Dermis blood vessel endothelial cell (primary cell): ENCODE measurements at regions not wholly inside any gene's neighbourhood (a gene's known extent, or its start where the extent isn't known, plus 50 kb on each side); places are given as distances from the start of the nearest gene placed in this dataset.
"Not testable (repeated sequence)": the region's sequence is repeated elsewhere in the genome, so short reads cannot be mapped to it uniquely, and the experiment has no call there.

ENCODE experiments used
- DNase-seq: peaks from one replicate; pipeline ENCODE4 v3.0.0; 2010

DNA sequence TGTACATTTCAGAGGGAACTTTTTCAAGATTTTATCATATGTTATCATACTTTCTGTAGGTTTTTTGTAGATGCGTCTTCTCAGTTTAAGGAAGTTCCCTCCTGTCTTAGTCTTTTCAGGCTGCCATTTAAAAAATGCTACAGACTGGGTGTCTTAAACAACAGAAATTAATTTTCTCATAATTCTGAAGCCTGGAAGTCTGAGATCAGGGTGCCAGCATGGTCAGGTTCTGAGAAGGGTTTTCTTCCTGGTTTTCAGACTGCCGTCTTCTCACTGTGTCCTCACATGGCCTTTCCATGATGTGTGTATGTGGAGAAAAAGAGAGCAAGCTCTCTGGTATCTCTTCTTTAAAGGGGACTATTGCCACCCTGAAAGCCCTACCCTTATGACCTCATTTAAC, 189.9 kb upstream of the SOX2 start:
- DNase-seq: no peak

DNA sequence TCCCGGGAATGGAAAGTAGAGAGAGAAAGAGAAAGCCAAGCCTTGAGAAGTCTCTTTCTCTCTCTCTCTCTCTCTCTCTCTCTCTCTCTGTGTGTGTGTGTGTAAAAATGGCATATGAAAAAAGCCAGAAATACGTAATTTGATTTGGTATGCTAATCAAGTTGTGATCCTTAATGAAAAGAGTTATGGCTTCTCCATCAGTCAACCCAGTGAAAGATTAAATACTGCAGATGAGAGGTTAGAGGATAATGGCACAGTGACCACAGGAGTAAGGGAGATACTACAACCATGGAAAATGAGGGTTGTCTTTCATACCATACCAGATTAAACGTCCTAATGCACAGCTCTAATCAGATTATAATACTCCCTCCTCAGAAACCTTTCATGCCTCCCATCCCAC, 193.5 kb upstream of the SOX2 start:
- no peak for DNase-seq

DNA sequence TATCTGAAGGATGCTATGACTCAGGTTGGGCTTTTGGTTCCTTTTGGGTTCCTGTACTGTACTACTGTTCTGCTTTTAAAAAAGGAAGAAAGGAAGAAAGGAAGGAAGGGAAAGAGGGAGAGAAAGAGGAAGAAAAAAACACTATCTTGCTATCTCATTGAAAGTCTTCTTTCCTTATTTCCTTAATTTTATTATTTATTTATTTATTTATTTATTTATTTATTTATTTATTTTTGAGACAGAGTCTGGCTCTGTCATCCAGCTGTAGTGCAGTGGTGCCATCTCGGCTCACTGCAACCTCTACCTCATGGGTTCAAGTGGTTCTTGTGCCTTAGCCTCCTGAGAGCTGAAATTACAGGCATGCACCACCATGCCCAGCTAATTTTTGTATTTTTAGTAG, 198.9 kb upstream of the SOX2 start:
- no peak for DNase-seq

DNA sequence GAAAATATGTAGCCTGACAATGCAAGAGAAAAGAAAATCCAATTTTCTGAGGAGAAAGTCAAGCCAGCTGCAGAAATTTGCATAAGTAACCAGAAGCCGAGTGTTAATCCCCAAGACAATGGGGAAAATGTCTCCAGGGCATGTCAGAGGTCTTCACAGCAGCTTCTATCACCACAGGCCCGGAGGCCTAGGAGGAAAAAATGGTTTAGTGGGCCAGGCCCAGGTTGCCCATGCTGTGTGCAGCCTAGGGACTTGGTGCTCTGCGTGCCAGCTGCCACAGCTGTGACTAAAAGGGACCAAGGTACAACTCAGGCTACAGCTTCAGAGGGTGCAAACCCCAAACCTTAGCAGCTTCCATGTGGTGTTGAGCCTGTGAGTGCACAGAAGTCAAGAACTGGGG, 201.2 kb upstream of the SOX2 start:
- DNase-seq: no peak

DNA sequence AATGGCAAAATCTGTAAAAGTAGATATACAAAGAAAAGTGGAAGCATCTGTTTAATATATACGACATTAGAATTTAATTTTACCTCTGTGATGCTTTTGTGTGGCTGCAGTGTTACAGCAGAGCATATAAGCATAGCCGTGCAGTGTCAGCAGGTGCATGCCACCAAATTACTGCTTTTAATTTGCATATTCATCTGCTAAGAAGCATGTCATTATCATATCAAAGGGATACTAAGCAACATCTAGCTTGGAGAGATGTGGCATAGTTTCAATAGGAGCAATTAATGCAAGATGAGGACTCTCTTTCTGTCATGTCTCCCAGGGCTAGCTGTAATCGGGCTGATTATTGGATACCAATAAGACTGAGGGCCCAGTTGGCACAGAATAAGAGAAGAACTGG, 214.4 kb upstream of the SOX2 start:
- DNase-seq: no peak

DNA sequence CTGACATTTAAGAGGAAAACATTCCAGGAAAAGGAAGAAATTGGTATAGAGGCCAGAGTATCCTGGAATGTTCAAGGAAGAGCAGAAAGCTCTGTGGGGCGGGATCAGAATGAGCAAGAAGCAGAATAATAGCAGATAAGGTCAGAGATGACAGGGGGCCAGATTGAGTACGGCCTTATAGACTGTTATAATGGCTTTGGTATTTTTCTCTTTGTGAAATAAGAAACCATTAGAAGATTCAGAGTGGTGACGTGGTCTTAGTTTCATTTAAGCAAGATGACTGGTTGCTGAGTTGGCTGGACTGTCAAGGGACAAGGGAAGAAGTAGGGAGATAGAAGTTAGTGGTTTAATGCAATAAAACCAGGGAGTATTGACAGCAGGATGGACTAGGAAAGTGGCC, 218.3 kb upstream of the SOX2 start:
- no peak for DNase-seq

DNA sequence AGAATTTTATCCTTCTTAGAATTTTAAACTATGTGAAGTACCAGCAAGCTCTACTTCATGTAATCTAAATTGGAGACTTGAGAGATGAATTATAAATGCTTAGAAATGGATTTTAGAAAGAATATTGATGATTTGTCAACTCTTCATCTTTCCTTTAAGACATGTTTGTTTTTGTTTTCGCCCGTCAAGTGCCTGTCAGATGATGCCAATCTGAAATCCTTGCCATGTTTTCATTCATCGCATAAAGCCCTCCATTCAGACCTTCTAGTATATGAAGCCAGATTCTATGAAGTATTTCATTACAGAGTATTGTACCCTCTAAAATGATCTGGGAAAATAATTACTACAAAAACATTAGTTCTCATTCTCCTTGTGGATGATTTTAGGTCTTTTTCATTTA, 223.2 kb upstream of the SOX2 start:
- DNase-seq: no peak

DNA sequence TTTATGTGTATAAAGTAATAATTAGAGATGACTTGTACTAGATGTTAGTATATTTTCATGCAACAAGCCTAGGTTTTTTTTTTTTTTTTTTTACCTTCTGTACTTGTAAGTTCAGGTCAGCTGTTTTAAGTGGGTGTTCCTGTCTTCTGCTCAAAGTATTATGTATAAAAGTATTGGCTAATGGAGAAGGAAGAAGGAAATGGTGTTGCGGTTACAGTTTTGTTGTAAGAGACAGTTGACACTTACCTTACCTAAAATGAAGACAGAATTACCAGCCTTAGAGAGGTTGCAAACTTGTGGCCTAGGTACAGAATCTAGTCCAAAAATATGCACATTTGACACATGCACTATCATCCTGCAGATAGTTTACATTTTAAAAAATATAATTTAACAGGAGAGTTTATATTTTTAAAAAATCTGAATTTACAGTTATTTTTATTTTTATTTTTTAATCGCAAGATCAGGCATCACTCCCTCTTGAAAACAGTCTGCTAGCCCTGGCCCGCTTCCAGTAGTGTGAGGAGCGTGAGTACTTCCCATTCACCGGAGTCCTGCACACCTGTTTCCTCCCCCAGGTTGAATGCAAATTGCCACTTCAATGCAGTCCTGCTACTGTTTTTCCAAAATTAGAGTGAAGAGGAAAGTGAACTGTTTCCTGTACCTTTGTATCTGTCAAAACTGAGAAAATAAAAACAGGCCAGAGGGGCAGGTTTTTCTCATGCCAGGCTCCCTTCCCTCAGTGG, 224.3 kb upstream of the SOX2 start:
- DNase-seq: no peak

DNA sequence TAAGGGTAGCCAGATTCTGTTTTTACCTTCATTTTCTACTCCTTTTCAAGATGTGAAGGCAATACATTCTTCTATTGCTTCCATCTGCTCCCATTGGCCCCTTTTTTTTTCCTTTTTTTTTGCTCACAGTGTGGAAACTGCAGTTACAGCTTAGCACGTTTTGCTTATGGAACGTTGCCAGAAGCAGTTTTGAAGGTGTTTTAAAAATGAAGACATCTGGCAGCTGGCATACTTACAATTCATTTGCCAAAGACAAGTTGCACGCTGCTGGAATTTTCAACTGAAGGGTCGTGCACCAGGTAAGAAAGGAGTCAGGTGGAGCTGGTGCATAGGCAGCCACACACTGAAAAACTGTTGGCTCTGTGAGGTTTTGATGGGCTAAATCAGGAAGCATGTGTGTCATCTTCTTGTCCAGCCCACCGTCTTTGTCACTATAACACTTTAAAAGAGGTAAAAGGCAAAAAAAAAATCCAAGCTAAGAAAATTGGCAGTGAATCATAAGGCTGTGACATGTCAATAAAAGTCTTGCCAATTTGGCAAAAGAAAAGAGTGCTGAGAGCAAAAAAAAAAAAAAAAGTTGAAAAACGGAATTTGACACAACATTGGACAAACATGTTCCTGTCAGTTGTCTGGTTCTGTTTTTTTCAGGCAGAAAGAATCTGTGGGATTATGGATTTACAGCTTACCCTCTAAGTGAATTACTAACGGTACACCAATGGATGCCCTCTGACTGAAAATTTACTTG, 225.4 kb upstream of the SOX2 start:
- no peak for DNase-seq

DNA sequence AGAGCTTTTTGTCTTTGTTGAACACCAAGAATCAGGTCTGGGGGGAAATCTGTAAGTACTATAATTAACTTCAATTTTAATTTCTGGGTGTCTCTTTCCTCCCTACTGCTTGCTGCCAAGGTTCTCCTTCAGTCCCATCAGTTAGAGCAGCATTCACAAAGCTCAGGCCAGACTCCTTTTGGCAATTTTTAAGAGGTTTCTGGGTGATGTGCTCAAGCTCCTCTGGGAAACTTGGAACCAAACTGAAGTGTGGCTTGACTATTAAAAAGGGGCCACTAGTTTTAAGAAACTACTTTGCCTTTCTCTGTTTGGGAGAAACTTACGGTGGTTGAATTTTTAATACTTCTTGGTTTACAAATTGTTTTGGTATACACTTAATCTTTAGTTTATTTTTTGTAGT, 227.7 kb upstream of the SOX2 start:
- DNase-seq: no peak

DNA sequence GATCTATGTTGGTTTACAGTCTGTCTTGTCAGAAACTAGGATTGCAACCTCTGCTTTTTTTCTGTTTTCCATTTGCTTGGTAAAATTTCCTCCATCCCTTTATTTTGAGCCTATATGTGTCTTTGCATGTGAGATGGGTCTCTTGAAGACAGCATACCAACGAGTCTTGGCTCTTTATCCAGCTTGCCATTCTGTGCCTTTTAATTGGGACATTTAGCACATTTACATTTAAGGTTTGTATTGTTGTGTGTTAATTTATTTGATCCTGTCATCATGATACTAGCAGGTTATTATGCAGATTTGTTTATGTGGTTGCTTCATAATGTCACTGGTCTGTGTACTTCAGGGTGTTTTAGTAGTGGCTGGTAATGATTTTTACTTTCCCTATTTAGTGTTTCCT, 236.6 kb upstream of the SOX2 start:
- not testable (repeated sequence) for DNase-seq

DNA sequence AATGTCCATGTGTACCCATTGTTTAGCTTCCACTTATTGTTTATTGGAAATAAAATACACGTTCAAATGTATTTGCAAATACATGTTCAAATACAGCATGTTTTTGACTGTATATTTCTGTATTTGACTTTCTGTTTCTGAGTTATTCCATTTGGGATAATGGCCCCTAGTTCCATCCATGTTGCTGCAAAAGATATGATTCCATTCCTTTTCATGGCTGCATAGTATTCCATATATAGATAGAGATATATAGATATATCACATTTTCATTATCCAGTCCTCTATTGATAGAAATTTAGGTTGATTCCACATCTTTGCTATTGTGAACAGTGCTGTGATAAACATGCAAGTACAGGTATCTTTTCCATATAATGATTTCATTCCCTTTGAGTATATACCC, 241.4 kb upstream of the SOX2 start:
- DNase-seq: no peak

DNA sequence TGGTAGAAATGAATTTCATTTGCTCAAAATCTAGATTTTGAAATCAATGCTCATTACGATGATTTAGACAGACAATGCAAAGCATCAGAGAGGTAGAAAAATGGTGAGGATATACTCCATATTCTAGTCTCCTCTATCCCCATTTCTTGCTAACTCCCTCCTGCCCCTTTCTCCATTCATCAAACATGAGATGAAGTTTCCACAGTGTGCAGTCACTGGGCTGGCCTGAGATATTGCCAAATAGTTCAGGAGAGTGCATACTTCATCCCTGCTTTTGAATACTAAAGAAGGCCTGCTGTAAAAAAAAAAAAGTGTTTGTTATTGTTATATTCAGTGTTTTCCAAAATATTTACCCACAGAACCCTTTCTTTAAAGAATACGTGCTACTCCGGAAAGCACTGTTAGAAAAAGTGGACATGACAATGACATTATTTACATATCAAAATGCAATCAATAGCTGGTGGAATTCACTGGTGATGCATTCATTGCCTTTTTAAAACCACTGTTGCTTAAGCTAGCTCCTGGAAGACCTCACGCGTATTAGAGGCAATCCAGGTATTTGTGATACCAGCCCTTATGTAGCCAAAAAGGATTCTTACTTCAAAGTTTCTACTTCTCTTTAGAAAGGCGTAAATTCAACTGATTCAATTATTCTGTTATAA, 247.6 kb upstream of the SOX2 start:
- DNase-seq: no peak

DNA sequence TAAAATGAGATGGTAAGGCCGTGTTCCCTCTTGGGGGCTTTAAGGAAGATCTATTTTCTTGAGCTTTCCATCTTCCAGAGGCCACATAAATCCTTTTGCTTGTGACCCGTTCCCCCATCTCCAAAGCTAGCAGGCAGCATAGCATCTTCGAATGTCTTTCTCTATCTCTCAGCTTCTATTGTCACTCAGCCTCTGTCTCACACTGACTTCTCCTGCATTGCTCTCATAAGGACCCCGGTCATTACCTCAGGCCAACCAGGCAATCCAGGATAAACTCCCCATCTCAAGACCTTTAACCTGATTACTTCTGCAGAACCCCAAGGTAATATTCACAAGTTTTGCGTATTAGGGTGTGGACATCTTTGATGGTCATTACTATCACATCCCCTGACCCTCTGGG, 250.3 kb upstream of the SOX2 start:
- DNase-seq: no peak

DNA sequence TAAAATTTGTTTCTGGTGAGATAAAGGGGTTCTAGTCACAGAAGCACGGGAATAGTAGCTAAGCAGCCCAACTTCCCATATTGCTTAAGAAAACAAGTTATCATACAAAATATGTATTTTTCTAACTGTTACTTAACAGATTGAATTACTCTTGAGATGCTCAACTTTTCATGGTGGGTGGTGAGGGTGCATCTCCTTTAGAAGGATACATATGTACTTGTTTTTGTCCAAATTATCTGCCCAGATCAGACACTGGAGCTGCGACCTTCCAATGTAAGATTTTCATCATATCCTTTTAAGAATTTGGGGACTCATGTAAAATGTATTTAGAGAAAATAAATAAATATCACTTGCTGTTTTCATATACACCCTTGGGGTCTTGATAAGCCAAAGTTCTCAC, 252.2 kb upstream of the SOX2 start:
- no peak for DNase-seq

DNA sequence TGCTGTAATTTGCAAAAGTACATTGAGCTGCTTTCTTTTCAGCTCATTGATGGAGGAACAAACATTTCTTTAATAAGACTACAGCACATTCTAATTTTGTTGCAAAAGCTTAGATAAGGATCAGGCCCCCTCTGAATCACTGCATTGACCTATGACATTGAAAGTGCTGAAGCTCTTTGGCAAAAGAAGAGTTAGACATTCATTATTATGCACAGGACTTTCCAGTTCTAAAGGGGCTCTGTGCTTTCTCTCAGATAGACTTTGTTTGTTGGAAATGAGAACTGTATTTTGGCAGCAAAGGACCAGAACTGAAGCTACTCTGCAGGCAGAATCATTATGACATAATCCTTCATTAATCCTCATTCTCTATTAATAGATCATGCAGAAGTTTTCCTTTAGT, 252.9 kb upstream of the SOX2 start:
- no peak for DNase-seq

DNA sequence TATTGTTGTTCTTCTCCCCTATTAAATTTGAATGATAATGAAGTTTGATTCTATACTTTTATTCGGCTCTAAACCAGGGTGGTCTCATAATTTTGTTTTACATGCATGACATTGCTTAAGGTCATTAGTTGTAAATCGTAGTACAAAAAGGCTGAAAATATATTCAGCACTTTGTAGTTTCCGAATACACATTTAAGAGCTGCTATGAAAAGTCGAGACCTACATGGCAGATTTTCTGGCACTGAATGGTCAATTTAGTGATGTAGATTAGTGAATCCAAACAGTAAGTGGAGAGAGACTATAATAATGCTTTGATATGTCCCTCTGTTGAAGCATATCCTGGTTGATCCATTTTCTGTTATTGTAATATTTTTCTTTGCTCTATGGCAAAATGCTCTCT, 254.0 kb upstream of the SOX2 start:
- DNase-seq: no peak

DNA sequence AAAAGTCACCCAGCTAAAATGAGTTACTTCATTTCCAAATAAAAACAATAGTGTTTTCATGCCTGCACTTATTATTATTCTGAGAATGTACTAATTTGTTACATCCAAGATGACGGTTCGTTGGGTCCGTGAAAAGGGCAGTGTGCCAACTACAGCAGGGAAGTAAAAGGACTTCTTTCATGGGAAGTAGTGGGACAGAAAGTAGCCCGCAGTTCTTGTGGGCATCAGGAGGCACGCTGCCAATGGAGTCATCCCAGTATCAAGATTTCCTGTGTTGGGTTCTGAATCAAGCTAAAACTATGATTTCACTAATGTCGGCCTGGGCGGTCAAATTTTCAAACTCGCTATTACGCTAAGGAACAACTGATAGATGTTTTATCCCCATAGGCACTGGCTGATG, 254.5 kb upstream of the SOX2 start:
- no peak for DNase-seq

DNA sequence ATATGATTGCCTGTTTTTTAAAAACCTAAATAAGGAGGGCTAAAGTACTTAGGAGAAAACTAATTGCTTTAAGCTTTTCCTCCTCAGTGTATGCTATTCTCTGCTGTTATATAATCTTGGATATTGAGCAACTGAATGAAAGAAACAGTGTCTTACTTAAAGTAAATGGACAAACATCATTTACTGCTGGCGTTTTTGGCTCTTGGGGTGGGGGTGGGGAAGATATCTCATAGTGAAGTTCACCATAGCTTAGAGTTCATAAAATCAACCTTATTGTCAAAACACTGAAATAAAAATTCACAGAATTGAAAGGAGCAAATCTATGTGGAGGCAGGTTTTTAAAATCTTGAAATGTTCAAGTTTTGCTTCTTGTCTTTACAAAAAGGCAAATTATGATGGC, 256.4 kb upstream of the SOX2 start:
- no peak for DNase-seq

DNA sequence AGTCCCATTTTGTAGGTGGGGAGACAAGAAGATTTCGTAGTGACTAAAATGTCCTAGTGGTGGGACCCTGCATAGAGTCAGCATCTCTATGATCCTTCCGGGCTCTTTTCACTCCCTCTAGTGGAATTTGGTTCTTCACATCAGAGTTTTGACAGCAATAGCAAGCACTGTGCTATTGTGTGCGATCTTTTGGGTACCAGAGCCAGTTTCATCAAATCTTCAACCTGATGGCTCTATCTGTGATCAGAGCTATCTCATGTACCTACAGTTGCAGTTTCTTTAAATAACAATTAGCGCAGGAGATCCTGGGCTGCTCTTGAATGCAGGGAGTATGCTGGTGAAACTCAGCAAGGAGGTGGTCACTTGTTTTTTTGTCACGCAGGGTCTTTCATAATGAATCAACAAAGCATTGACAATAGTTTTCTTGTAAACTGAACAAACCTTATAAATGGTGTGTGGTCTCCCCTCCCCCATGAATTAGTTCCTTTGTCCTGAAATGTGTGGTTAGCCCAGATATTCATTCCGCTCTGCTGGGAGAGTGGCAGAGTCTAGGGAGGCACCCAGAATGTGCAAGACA, 257.2 kb upstream of the SOX2 start:
- DNase-seq: no peak

DNA sequence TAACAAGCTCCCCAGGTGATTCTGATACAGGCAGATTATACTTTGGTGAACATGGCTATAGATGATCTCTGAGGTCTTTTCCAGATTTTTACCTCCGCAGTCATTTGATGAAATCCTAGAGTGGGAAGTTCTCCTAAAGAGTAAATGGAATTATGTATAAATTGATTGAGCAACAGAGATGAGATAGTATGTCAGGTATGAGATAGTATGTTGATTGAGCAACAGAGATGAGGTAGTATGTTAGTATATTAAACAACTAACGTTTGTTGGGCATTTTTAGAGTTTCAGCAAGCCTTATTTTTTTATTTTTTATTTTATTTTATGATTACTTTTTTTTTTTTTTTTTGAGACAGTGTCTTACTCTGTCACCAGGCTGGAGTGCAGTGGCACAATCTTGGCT, 265.0 kb upstream of the SOX2 start:
- no peak for DNase-seq

DNA sequence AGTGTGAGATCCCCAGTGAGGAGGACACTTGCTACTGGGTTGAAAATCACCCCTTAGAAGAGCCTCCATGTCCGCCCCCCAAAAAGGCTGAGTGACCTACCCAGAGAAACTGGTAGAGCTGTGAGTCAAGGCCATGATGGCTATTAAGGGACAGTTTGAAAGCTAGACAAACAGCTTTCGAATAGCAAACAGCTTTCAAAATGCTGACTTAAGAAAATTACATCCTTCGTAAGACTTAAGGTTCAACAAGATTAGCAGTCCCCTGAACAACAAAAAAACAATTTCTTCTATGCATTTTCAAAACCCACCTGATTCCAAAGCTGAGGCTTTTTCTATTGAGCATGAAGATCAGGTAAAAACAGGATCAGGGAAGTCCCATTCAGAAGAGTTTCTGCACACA, 269.7 kb upstream of the SOX2 start:
- DNase-seq: no peak

DNA sequence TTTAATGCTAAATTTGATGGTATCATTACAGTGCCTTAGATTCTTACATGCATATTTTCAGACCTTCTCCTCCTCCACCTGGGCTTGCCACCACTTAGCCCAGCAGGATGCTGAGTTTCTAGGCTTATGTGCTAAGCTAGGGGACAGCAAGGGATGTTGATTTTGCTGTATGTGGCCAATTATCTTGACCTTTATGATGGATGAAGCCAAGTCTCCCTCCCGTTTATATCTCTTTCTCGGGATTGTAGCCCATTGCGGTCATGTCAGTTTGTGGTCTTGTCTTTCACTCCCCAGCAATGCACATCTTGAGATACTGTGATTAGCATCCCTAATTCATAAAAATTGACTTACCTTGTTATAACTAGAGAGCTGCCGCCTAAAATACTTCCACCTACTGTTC, 278.7 kb upstream of the SOX2 start:
- no peak for DNase-seq

DNA sequence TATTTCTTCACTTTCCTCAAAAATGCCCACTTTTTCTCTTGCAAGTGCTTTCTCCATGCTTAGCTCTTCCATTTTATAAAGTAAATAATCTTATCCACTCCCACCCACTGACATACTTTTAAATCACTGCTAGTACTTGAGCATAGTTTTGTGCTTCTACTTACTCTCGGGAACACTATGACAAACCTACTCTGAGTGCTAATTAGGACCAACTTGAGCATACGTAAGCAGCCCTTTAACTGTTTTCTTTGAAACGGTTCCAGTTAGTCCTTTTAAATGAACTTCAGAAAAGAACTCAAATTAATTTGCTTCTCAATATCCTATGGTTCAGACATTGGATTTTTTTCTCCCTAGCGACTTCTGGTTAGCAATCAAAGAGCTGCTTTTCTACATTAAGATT, 280.0 kb upstream of the SOX2 start:
- no peak for DNase-seq
